GM12865 (cell line): ENCODE measurements at regions not wholly inside any gene's neighbourhood (a gene's known extent, or its start where the extent isn't known, plus 50 kb on each side); places are given as distances from the start of the nearest gene placed in this dataset.

ENCODE experiments used
- DNase-seq: peaks from one replicate; pipeline ENCODE4 v3.0.0; 2010; ENCODE audit warnings: low read depth
- H3K4me3 ChIP-seq: 2 replicates; pipeline ENCODE4 v1.5.1; 2011; ENCODE audit warnings: mild to moderate bottlenecking, low read depth, low read length, control low read depth
- TF ChIP-seq, protein P1 (sequence below): IDR thresholded peaks from 2 replicates; pipeline ENCODE4 v1.5.1; 2011; ENCODE audit warnings: low read length, control low read depth, low read depth, inconsistent platforms; ENCODE audit not compliant: insufficient read depth; ENCODE audit errors: missing control alignments

DNA sequence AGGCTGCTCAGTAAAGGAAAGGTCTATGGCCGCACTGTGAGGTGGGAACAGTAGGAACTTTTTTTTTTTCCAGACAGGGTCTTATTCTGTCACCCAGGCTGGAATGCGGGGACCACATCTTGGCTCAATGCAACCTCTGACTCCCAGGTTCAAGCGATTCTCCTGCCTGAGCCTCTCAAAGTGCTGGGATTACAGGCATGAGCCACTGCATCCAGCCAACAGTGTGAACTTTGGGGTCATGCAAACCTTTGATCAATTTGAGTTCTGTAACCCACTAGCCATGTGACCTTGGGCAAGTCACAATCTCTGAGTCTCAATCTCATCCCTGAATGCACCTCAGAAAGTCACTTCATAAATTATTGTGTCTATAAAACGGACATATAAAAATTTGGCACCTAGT lies 286.8 kb upstream of the CTNNB1 start:
- H3K4me3 ChIP-seq, result no peak overlapping the region
- DNase-seq, result no peak
- TF ChIP-seq, protein P1, sequence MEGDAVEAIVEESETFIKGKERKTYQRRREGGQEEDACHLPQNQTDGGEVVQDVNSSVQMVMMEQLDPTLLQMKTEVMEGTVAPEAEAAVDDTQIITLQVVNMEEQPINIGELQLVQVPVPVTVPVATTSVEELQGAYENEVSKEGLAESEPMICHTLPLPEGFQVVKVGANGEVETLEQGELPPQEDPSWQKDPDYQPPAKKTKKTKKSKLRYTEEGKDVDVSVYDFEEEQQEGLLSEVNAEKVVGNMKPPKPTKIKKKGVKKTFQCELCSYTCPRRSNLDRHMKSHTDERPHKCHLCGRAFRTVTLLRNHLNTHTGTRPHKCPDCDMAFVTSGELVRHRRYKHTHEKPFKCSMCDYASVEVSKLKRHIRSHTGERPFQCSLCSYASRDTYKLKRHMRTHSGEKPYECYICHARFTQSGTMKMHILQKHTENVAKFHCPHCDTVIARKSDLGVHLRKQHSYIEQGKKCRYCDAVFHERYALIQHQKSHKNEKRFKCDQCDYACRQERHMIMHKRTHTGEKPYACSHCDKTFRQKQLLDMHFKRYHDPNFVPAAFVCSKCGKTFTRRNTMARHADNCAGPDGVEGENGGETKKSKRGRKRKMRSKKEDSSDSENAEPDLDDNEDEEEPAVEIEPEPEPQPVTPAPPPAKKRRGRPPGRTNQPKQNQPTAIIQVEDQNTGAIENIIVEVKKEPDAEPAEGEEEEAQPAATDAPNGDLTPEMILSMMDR, result no peak

DNA sequence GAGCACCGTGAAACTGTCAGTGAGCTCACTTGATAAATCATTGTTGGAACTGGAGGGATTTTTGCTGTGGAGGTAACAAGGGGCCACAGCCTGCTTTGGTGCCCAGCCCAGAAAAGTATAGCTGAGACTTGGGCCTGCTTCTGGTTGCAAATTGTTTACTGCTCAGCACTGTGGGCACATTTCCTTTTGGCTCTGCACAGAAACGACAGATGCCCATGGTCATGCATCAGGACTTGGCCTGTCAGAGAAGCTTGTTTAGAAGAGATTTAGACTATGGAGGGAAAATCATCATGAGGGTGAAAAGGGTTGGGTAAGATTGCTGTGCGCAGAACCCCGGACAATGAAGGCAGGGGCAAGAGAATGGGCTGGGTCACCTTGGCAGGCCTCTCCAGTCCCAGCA lies 286.1 kb upstream of the CTNNB1 start:
- H3K4me3 ChIP-seq, result no peak overlapping the region
- no peak for DNase-seq
- TF ChIP-seq, protein P1, result no peak

DNA sequence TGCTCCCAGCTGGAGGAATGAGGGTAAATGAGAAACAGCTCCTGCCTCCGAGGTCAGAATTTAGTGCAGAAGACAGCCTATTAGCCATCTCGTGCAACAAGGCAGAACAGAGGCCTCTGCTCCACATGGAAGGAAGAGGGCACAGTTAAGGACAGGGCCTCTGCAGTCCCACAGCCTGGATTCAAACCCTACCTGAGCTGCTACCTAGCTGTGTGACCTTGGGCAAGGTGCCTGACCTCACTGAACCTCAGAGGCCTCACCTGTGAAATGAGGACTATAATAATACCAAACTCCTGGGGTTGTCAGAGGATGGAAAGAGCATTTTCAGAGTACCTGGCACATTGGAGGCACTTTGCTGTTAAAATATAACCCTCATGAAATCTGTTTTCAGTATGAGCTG lies 285.7 kb upstream of the CTNNB1 start:
- DNase-seq, result no peak
- TF ChIP-seq, protein P1, result no peak
- no peak overlapping the region for H3K4me3 ChIP-seq

DNA sequence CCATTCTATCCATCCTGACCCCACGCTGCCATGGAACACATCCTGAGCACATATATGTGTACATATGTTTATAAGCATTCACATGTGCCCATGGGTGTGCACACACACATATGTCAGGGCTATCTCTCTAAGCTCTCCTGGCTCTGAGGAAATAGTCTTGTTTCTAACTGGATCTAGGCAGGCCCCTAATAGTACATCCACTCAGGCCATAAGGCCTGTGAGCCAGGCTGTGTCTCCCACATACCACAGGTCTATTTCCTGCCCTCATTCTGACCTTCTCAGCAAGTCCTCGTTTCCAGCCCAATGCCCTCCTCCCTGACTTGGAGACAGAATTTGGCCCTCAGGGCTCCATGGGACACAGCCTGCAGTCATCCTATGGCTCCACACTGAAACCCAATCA lies 284.8 kb upstream of the CTNNB1 start:
- no peak for DNase-seq
- TF ChIP-seq, protein P1, result no peak
- H3K4me3 ChIP-seq, result no peak overlapping the region

DNA sequence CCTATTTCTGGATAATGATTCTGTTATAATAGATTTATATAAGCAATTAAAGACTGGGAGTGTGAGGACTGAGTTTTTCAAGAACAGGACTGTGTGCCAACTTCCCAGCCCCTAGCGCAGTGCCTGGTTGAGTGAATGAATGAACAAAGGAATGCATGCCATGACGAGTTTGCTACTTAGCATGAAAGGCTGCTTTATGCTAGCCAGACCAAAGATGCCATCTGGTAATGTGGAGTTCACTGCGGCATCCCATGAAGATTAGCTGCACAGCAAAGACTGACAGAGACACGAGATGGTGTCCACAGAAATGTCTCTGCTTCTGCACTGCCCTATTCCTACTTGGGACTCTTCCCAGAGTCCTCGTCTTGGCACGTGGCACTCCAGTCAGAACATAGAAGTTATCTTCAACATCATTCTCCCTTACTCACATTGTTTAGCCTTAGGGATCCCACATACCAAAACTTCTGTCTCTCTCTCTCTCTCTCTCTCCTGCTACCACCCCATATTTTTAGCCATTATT lies 283.9 kb upstream of the CTNNB1 start:
- TF ChIP-seq, protein P1, result no peak
- H3K4me3 ChIP-seq, result no peak overlapping the region
- no peak for DNase-seq

DNA sequence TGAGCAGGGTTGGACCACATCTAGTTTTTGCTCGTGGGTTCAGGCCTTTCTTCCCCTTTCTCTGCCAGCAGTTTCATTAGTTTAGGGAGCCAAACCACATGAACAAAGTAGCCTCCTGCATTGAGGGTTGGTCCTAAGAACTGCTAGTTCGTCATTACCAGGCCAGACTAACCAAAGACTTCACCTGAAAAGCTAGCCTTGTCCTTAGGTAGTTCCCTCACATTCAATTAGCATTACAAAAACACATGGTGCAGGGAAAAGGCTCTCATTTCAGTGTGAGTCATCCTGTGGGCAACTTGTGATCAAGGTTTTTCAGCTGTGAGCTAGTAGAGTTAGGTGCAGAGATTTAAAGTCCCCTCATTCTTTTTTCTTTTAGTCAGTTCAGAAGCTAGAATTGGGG lies 279.3 kb upstream of the CTNNB1 start:
- DNase-seq, result peak; percentile 18
- TF ChIP-seq, protein P1, result no peak
- no peak overlapping the region for H3K4me3 ChIP-seq

DNA sequence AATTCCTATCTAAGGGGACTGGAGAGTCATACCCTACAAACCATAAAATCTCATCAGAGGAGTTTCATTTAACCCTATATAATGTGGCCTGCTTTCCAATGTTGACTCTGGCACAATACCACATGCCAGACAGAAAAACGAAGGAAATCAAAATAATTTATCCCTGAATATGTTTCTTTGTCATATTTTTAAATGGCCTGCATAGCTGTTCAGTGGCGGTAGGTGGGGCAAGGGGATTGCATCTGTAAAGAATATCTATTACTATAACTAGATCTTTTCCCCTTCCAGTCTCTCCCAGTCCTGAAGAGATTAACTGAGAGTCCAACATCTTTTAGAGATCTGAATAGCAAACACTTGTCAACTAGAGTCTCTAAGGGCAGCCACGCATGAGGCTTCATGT lies 278.1 kb upstream of the CTNNB1 start:
- no peak overlapping the region for H3K4me3 ChIP-seq
- TF ChIP-seq, protein P1, result no peak
- no peak for DNase-seq
